AG04449 (cell line): ENCODE measurements at regions not wholly inside any gene's neighbourhood (a gene's known extent, or its start where the extent isn't known, plus 50 kb on each side); places are given as distances from the start of the nearest gene placed in this dataset.

ENCODE experiments used
- CTCF ChIA-PET: fragments of 350-600 bp; formaldehyde crosslinking; extraction: SDS; loops from one replicate; lab custom pipeline; 2021; ENCODE audit warnings: antibody characterized with exemption; lab: Yijun Ruan, JAX
- POLR2A ChIA-PET: fragments of 400-600, 350-600 bp; formaldehyde crosslinking; extraction: SDS; loops from one replicate; lab custom pipeline; 2020; ENCODE audit warnings: antibody characterized with exemption, inconsistent platforms; lab: Yijun Ruan, JAX
- DNase-seq: peaks from one replicate; pipeline ENCODE4 v3.0.0-alpha.2; 2010; ENCODE audit warnings: low read depth, low spot score
- H3K4me3 ChIP-seq: 2 replicates; pipeline ENCODE4 v1.5.1; 2011; ENCODE audit warnings: low read depth, mild to moderate bottlenecking, control low read depth, low read length
- TF ChIP-seq, protein P1 (sequence below): IDR thresholded peaks from one replicate; pipeline ENCODE4 v1.5.1; 2011; ENCODE audit warnings: mild to moderate bottlenecking, moderate library complexity, low read length, control low read depth, inconsistent platforms; ENCODE audit not compliant: insufficient read depth; ENCODE audit errors: missing control alignments

DNA sequence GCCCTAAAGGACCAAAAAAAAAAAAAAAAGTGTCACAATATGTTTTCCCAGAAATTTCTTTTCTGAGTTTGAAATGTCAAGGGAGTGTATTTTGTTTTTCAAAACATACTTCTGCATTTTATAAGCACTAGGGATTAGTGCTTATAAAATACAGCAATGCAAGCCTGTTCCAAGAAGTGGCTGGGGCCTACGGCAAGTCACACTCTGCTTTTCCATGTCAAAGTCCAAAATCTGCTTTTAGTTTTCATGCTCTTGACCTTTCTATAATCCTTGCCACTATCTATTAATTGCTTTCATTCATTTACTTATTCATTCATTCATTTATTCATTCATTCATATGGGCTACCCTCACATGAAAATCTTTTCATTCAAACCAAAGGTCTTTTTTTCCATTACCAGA, 100.1 kb upstream of the UXS1 start:
- TF ChIP-seq, protein P1, sequence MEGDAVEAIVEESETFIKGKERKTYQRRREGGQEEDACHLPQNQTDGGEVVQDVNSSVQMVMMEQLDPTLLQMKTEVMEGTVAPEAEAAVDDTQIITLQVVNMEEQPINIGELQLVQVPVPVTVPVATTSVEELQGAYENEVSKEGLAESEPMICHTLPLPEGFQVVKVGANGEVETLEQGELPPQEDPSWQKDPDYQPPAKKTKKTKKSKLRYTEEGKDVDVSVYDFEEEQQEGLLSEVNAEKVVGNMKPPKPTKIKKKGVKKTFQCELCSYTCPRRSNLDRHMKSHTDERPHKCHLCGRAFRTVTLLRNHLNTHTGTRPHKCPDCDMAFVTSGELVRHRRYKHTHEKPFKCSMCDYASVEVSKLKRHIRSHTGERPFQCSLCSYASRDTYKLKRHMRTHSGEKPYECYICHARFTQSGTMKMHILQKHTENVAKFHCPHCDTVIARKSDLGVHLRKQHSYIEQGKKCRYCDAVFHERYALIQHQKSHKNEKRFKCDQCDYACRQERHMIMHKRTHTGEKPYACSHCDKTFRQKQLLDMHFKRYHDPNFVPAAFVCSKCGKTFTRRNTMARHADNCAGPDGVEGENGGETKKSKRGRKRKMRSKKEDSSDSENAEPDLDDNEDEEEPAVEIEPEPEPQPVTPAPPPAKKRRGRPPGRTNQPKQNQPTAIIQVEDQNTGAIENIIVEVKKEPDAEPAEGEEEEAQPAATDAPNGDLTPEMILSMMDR: no peak
- CTCF ChIA-PET: no interaction called here
- POLR2A ChIA-PET: no interaction called here
- no peak for DNase-seq
- H3K4me3 ChIP-seq: no peak overlapping the region

DNA sequence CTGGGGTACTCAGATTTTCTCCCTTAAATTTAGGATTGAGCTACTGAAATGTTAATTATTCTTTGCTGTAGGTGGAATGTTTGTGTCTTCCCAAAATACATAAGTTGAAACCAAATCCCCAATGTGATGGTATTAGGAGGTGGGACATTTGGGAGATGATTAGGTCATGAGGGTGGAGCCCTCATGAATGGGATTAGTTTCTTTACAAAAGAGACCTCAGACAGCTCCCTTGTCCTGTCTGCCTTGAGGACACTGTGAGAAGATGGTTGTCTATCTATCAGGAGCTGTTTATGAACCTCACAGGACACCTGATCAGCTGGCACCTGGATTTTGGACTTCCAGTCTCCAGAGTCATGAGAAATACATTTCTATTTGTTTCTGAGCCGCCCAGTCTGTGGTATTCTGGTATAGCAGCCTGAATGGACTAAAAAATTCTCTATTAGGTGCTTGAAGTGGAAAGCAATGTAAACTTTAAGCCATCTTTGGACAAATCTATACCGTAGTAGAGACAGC, 99.2 kb upstream of the UXS1 start:
- POLR2A ChIA-PET: no interaction called here
- DNase-seq: no peak
- CTCF ChIA-PET: no interaction called here
- no peak overlapping the region for H3K4me3 ChIP-seq
- TF ChIP-seq, protein P1: no peak

DNA sequence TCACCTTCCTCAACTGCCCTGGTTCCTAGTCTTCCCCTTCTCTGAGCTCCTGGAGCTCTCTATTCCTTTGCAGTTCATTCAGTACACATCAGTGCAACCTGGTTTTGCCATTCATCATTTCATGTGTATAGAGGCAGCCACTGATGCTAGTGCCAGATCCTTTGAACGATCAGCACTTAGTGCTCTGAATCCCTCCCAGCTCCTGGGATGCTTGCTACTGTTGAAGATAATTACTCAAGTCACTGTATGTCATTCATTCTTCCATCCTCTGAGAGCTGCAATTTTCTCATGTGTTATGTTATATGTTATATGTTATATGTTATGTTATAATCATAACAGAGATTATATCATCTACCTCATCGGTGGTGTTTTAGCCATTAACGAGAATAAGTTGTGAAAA, 98.5 kb upstream of the UXS1 start:
- no peak for DNase-seq
- ChIA-PET CTCF (no interaction called here), POLR2A (no interaction called here)
- TF ChIP-seq, protein P1: no peak
- no peak overlapping the region for H3K4me3 ChIP-seq

DNA sequence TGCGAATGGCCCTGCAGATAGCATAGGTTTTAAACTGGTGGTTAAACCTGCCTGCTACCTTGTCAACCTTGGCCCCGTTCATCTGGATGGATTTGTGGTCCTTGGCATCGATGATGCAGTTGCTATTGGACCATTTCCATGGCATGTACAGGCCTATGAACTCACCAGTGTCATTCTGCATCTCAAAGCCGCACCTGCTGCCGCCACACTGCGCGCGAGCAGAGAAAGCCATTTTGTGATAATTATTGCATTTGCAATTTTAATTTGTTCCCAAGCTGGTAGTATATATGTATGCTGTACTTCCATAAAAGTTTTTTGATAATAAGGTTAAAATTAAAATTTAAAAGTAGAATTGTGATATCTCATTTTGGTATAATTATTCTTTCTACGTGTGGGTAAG, 94.8 kb upstream of the UXS1 start:
- TF ChIP-seq, protein P1: no peak
- DNase-seq: no peak
- no peak overlapping the region for H3K4me3 ChIP-seq
- POLR2A ChIA-PET: no interaction called here
- CTCF ChIA-PET: no interaction called here

DNA sequence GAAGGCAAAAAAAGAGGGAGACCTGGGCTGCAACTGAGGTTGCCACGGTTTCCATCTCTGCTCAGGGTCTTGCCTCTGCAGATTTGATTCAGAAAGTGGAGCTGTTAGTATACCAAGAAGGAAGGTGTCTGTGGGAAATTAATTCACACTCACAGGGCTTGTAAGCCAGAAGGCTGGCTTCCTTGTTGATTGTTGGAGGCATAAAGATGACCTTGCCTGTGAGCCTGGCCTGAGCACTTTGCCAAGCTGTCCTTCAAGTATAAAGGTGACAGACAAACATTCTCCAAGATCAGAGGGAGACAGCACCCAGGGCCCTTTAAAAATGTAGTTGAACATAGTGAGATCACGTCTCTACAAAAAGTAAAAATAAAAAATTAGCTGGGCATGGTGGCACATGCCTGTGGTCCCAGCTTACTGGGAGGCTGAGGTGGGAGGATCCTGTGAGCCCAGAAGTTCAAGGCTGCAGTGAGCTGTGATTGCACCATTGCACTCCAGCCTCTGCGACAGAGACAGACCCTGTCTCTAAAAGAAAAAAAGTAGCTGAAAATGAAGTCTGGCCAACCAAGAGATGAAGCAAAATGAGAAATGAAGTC, 91.2 kb upstream of the UXS1 start:
- TF ChIP-seq, protein P1: no peak
- ChIA-PET POLR2A (no interaction called here), CTCF (no interaction called here)
- no peak overlapping the region for H3K4me3 ChIP-seq
- DNase-seq: no peak

DNA sequence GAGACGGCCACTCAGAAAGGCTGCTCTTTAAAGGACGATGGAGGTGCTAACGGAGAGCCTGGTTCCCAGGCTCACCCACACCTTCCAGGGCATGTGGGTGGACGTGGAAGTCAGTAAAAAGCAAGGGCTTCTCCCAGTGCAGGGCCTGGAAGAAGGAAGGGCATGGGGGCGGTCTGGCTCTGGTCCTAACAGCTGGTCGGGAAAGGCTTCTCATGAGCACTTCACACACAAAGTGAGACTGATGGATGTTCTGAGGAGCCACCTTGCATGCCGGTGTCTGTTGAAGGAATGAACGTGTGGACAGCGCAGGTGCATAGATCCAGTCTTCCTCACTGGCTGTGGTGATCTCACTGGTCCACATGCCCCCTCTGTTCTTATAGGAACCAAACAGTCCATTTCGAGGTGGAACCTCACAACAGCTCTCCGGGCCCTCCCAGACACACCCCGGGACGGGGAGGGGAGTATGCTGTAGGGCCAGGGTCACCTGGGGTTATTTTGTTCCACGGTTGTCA, 90.6 kb upstream of the UXS1 start:
- CTCF ChIA-PET: no interaction called here
- POLR2A ChIA-PET: no interaction called here

More for the DNA sequence above, 90.6 kb upstream of the UXS1 start:
- no peak for DNase-seq
- TF ChIP-seq, protein P1: no peak
- H3K4me3 ChIP-seq: no peak overlapping the region
